ENCODE measurements at regions not wholly inside any gene's neighbourhood (a gene's known extent, or its start where the extent isn't known, plus 50 kb on each side); places are given as distances from the start of the nearest gene placed in this dataset.
"Not testable (repeated sequence)": the region's sequence is repeated elsewhere in the genome, so short reads cannot be mapped to it uniquely, and the experiment has no call there.

DNA sequence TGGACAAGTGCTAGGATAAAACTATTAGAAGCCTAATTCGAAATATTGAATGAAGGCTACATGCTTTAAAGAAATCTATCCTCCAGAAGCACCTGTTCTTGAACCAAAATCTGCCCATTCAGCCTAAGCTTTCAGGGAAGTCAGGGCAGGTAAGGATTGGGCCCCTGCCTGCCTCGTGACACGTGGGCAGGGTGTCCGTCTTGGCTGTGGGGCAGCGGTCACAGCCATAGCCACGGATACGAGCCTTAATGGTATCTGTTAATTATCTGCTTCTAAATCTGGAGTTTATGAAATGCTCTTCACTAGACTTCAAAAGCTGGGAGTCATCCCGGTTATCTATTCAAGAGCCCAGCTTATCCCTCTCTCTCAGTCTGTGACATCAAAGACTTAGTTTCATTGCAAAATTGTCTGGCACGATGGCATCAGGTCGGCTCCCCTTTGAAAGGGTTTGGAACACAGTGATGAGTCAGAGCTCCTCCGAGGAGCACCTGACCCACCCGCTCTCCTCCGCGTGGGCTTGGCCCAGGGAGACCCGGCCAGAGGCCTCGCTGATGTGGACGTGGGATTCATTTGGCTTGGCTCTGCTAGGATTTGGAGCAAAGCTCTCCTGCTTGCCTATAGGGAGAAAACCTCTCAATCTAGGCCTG, 135.9 kb downstream of the MACROH2A1 start:
- H3K14ac ChIP-seq (ENCODE audit: low read length): no peak overlapping the region
- no peak overlapping the region for H3K4me2 ChIP-seq (ENCODE audit: insufficient read depth, low read length, poor library complexity, severe bottlenecking)
- H3K4me3 ChIP-seq (ENCODE audit: low read length in 2 of 2): no peak overlapping the region
- no peak overlapping the region for H2AFZ ChIP-seq (ENCODE audit: low read length)
- no peak overlapping the region for H4K8ac ChIP-seq (ENCODE audit: low read depth, low read length)
- peaks cover 0 to 38% (median 2%) of the 10 kb centered on the region in 3 experiments for H3K27me3 ChIP-seq (ENCODE audit: control insufficient read depth in 3 of 3, insufficient read depth in 3 of 3, low read depth in 1 of 3, low read length in 3 of 3)
- no peaks in the 10 kb centered on the region for H3K79me1 ChIP-seq (ENCODE audit: low read depth, low read length)
- H3K4ac ChIP-seq (ENCODE audit: low read length): no peak overlapping the region
- no peaks in the 10 kb centered on the region for H3K36me3 ChIP-seq (replicated peaks in 1 of 2; ENCODE audit: control insufficient read depth in 2 of 2, insufficient read depth in 2 of 2, low read length in 2 of 2)
- no peak overlapping the region for H2BK120ac ChIP-seq (ENCODE audit: low read depth, low read length)
- no peak overlapping the region for H4K91ac ChIP-seq (ENCODE audit: low read depth, low read length, poor library complexity)
- H2AK5ac ChIP-seq (ENCODE audit: low read depth, low read length): no peak overlapping the region
- peaks cover 0 to 2% of the 10 kb centered on the region in 2 donors for H3K4me1 ChIP-seq (ENCODE audit: control insufficient read depth in 2 of 2, insufficient read depth in 1 of 2, low read depth in 1 of 2, low read length in 2 of 2)
- no peak overlapping the region for H2BK5ac ChIP-seq (ENCODE audit: low read length)
- H3K23ac ChIP-seq (ENCODE audit: low read depth, low read length, poor library complexity): peak overlapping the region; percentile 85
- no peak overlapping the region for H3K27ac ChIP-seq (replicated peaks; ENCODE audit: low read length)
- H2BK15ac ChIP-seq (ENCODE audit: low read length): no peak overlapping the region
- no peak overlapping the region for H3K9ac ChIP-seq (ENCODE audit: low read depth, low read length, poor library complexity)
- H2BK12ac ChIP-seq (ENCODE audit: low read length): no peak overlapping the region
- WGBS, 2 donors (ENCODE audit: extremely low coverage in 2 of 2, insufficient read length in 2 of 2, insufficient replicate concordance in 1 of 2): no CpG with 5 or more reads among the region's 17 CpGs
- H3K18ac ChIP-seq (ENCODE audit: low read length): no peak overlapping the region
- no peaks in the 10 kb centered on the region for H3K9me3 ChIP-seq (replicated peaks in 1 of 2; ENCODE audit: control insufficient read depth in 2 of 2, insufficient read depth in 1 of 2, low read depth in 1 of 2, low read length in 2 of 2)
- no peak for DNase-seq (ENCODE audit: low spot score)

DNA sequence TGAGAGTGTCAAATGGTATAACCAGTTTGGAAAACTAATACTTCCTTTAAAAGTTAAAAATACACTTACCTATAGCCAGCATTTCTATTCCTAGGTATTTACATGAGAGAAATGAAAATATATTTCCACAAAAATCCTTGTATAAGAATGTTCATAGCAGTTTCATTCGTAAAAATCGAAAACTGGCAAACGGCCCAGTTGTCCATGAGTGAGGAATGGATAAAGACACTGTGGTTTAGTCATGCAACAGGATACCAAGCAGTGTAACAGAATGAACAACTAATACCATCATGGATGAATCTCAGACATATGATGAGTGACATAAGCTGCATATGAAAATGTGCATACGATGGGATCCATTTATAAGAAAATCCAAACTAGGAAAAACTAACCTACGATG, 136.7 kb downstream of the MACROH2A1 start:
- no peak overlapping the region for H2BK5ac ChIP-seq (ENCODE audit: low read length)
- H3K9me3 ChIP-seq (replicated peaks in 1 of 2; ENCODE audit: control insufficient read depth in 2 of 2, insufficient read depth in 1 of 2, low read depth in 1 of 2, low read length in 2 of 2): no peaks in the 10 kb centered on the region
- no peaks in the 10 kb centered on the region for H3K36me3 ChIP-seq (replicated peaks in 1 of 2; ENCODE audit: control insufficient read depth in 2 of 2, insufficient read depth in 2 of 2, low read length in 2 of 2)
- H3K4me1 ChIP-seq (ENCODE audit: control insufficient read depth in 2 of 2, insufficient read depth in 1 of 2, low read depth in 1 of 2, low read length in 2 of 2): peaks cover 0 to under 1% of the 10 kb centered on the region in 2 donors
- H4K8ac ChIP-seq (ENCODE audit: low read depth, low read length): no peak overlapping the region
- H3K18ac ChIP-seq (ENCODE audit: low read length): no peak overlapping the region
- H3K27ac ChIP-seq (replicated peaks; ENCODE audit: low read length): no peak overlapping the region
- no peak overlapping the region for H2BK12ac ChIP-seq (ENCODE audit: low read length)
- no peak overlapping the region for H3K4ac ChIP-seq (ENCODE audit: low read length)
- H3K9ac ChIP-seq (ENCODE audit: low read depth, low read length, poor library complexity): no peak overlapping the region
- H2BK120ac ChIP-seq (ENCODE audit: low read depth, low read length): no peak overlapping the region
- no peak for DNase-seq (ENCODE audit: low spot score)
- no peak overlapping the region for H3K14ac ChIP-seq (ENCODE audit: low read length)
- no peak overlapping the region for H2BK15ac ChIP-seq (ENCODE audit: low read length)
- peaks cover 0 to 36% (median 2%) of the 10 kb centered on the region in 3 experiments for H3K27me3 ChIP-seq (ENCODE audit: control insufficient read depth in 3 of 3, insufficient read depth in 3 of 3, low read depth in 1 of 3, low read length in 3 of 3)
- H2AK5ac ChIP-seq (ENCODE audit: low read depth, low read length): no peak overlapping the region
- no peak overlapping the region for H3K4me2 ChIP-seq (ENCODE audit: insufficient read depth, low read length, poor library complexity, severe bottlenecking)
- no CpG with 5 or more reads among the region's 5 CpGs for WGBS, 2 donors (ENCODE audit: extremely low coverage in 2 of 2, insufficient read length in 2 of 2, insufficient replicate concordance in 1 of 2)
- H4K91ac ChIP-seq (ENCODE audit: low read depth, low read length, poor library complexity): no peak overlapping the region
- H3K79me1 ChIP-seq (ENCODE audit: low read depth, low read length): no peaks in the 10 kb centered on the region
- no peak overlapping the region for H2AFZ ChIP-seq (ENCODE audit: low read length)
- no peak overlapping the region for H3K23ac ChIP-seq (ENCODE audit: low read depth, low read length, poor library complexity)
- no peak overlapping the region for H3K4me3 ChIP-seq (ENCODE audit: low read length in 2 of 2)

DNA sequence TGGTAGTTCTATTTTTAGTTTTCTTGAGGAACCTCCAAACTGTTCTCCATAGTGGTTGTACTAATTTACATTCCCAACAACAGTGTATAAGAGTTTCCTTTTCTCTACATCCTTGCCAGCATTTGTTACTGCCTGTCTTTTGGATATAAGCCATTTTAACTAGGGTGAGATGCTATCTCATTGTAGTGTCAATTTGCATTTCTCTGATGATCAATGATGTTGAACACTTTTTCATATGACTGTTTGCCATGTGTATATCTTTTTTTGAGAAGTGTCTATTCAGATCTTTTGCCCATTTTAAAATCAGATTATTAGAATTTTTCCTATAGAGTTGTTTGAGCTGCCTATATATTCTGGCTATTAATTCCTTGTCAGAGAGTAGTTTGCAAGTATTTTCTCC, 138.9 kb downstream of the MACROH2A1 start:
- H2BK120ac ChIP-seq (ENCODE audit: low read depth, low read length); H4K8ac ChIP-seq (ENCODE audit: low read depth, low read length); H3K9ac ChIP-seq (ENCODE audit: low read depth, low read length, poor library complexity); H3K14ac ChIP-seq (ENCODE audit: low read length); H2BK15ac ChIP-seq (ENCODE audit: low read length); H3K4me2 ChIP-seq (ENCODE audit: insufficient read depth, low read length, poor library complexity, severe bottlenecking); H2AFZ ChIP-seq (ENCODE audit: low read length); H2BK12ac ChIP-seq (ENCODE audit: low read length); H3K36me3 ChIP-seq (replicated peaks in 1 of 2; ENCODE audit: control insufficient read depth in 2 of 2, insufficient read depth in 2 of 2, low read length in 2 of 2); H3K27ac ChIP-seq (replicated peaks; ENCODE audit: low read length); H2BK5ac ChIP-seq (ENCODE audit: low read length); H4K91ac ChIP-seq (ENCODE audit: low read depth, low read length, poor library complexity); H3K4me1 ChIP-seq (ENCODE audit: control insufficient read depth in 2 of 2, insufficient read depth in 1 of 2, low read depth in 1 of 2, low read length in 2 of 2); H2AK5ac ChIP-seq (ENCODE audit: low read depth, low read length); H3K4ac ChIP-seq (ENCODE audit: low read length); H3K79me1 ChIP-seq (ENCODE audit: low read depth, low read length); H3K9me3 ChIP-seq (replicated peaks in 1 of 2; ENCODE audit: control insufficient read depth in 2 of 2, insufficient read depth in 1 of 2, low read depth in 1 of 2, low read length in 2 of 2); H3K4me3 ChIP-seq (ENCODE audit: low read length in 2 of 2); H3K23ac ChIP-seq (ENCODE audit: low read depth, low read length, poor library complexity); H3K18ac ChIP-seq (ENCODE audit: low read length); DNase-seq (ENCODE audit: low spot score): not testable (repeated sequence)
- H3K27me3 ChIP-seq (ENCODE audit: control insufficient read depth in 3 of 3, insufficient read depth in 3 of 3, low read depth in 1 of 3, low read length in 3 of 3): peaks cover 0 to 15% (median 2%) of the 10 kb centered on the region in 3 experiments

DNA sequence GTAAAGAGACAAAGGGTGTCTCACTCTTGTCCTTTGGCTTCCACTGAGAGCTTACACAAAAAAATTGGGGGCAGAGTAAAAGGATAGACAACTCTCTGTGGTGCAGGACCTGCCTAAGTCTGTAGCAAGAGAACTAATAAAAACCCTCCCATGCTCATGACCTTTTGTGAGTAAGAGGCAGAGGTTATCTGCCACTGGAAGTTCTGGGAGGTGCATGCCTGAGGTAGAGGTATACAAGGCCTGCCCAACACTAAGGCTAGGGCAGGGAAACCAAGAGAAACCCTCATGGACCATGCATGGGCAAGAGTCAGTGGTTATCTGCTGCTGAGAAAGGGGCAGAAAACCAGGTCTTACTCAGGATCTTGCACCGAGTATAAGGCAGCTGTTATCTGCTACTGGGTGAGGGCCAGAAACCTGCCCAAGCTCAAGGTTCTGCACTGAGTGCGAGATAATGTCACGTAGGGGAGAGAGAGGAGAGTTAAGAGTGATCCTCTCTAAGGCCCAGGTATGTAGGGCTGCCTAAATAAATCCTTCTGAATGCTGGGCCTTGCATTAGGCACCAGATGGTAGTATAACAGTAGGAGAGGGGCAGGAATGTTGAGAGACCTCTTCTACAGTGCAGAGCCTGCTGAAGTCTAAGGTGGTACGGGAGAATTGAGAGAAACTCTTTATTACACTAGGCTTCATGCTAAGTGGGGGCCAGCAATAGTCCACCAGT, 143.4 kb downstream of the MACROH2A1 start:
- Histone ChIP-seq H3K9ac (ENCODE audit: low read depth, low read length, poor library complexity) (no peak overlapping the region), H3K23ac (ENCODE audit: low read depth, low read length, poor library complexity) (no peak overlapping the region), H3K14ac (ENCODE audit: low read length) (no peak overlapping the region), H4K91ac (ENCODE audit: low read depth, low read length, poor library complexity) (no peak overlapping the region), H2AK5ac (ENCODE audit: low read depth, low read length) (no peak overlapping the region), H3K9me3 (replicated peaks in 1 of 2; ENCODE audit: control insufficient read depth in 2 of 2, insufficient read depth in 1 of 2, low read depth in 1 of 2, low read length in 2 of 2) (peaks cover 0 to 4% of the 10 kb centered on the region in 2 donors), H3K36me3 (replicated peaks in 1 of 2; ENCODE audit: control insufficient read depth in 2 of 2, insufficient read depth in 2 of 2, low read length in 2 of 2) (peaks cover 0 to 2% of the 10 kb centered on the region in 2 donors), H3K18ac (ENCODE audit: low read length) (no peak overlapping the region), H3K27me3 (ENCODE audit: control insufficient read depth in 3 of 3, insufficient read depth in 3 of 3, low read depth in 1 of 3, low read length in 3 of 3) (no peaks in the 10 kb centered on the region), H4K8ac (ENCODE audit: low read depth, low read length) (no peak overlapping the region), H2BK15ac (ENCODE audit: low read length) (no peak overlapping the region), H2BK12ac (ENCODE audit: low read length) (no peak overlapping the region), H3K79me1 (ENCODE audit: low read depth, low read length) (no peaks in the 10 kb centered on the region), H3K4me1 (ENCODE audit: control insufficient read depth in 2 of 2, insufficient read depth in 1 of 2, low read depth in 1 of 2, low read length in 2 of 2) (peaks cover 0 to 10% of the 10 kb centered on the region in 2 donors), H3K4me3 (ENCODE audit: low read length in 2 of 2) (no peak overlapping the region), H2BK5ac (ENCODE audit: low read length) (no peak overlapping the region), H3K27ac (replicated peaks; ENCODE audit: low read length) (no peak overlapping the region), H3K4ac (ENCODE audit: low read length) (no peak overlapping the region), H2BK120ac (ENCODE audit: low read depth, low read length) (no peak overlapping the region), H3K4me2 (ENCODE audit: insufficient read depth, low read length, poor library complexity, severe bottlenecking) (no peak overlapping the region), H2AFZ (ENCODE audit: low read length) (no peak overlapping the region)
- WGBS, 2 donors (ENCODE audit: extremely low coverage in 2 of 2, insufficient read length in 2 of 2, insufficient replicate concordance in 1 of 2): no CpG with 5 or more reads among the region's 4 CpGs
- DNase-seq (ENCODE audit: low spot score): no peak

Data from neuronal stem cell (in vitro differentiated cells).